ENCODE measurements at regions not wholly inside any gene's neighbourhood (a gene's known extent, or its start where the extent isn't known, plus 50 kb on each side); places are given as distances from the start of the nearest gene placed in this dataset.

GRCh38 chr11:131302836-131303235 is 67.6 kb upstream of the NTM start:
- no peaks in the 10 kb centered on the region for H3K27me3 ChIP-seq (replicated peaks; ENCODE audit: insufficient read depth)
- no peaks in the 10 kb centered on the region for H3K36me3 ChIP-seq
- H3K4me3 ChIP-seq, result no peak overlapping the region
- no peaks in the 10 kb centered on the region for H3K4me1 ChIP-seq (ENCODE audit: control insufficient read depth in 1 of 2, low read depth in 2 of 2)
- H3K27ac ChIP-seq, result no peak overlapping the region
- DNase-seq (ENCODE audit: low spot score) (no peak), ATAC-seq (ENCODE audit: insufficient number of reproducible peaks, low FRiP score, low read depth) (no peak)
- no peak for TF ChIP-seq CTCF (IDR thresholded peaks at IDR 0.05)
- no peaks in the 10 kb centered on the region for H3K9me3 ChIP-seq

GRCh38 chr11:131303611-131304119 is 66.8 kb upstream of the NTM start:
- Histone ChIP-seq H3K27ac (no peak overlapping the region), H3K4me3 (no peak overlapping the region), H3K4me1 (ENCODE audit: control insufficient read depth in 1 of 2, low read depth in 2 of 2) (no peaks in the 10 kb centered on the region), H3K9me3 (no peaks in the 10 kb centered on the region), H3K36me3 (no peaks in the 10 kb centered on the region), H3K27me3 (replicated peaks; ENCODE audit: insufficient read depth) (no peaks in the 10 kb centered on the region)
- no peak for DNase-seq (ENCODE audit: low spot score)
- ATAC-seq (ENCODE audit: insufficient number of reproducible peaks, low FRiP score, low read depth), result no peak
- TF ChIP-seq CTCF (IDR thresholded peaks at IDR 0.05), result no peak

- TF ChIP-seq CTCF (IDR thresholded peaks at IDR 0.05), result no peak
- H3K4me3 ChIP-seq, result no peak overlapping the region
- no peaks in the 10 kb centered on the region for H3K27me3 ChIP-seq (replicated peaks; ENCODE audit: insufficient read depth)
- H3K36me3 ChIP-seq, result no peaks in the 10 kb centered on the region
- no peaks in the 10 kb centered on the region for H3K4me1 ChIP-seq (ENCODE audit: control insufficient read depth in 1 of 2, low read depth in 2 of 2)
- H3K27ac ChIP-seq, result no peak overlapping the region
- H3K9me3 ChIP-seq, result no peaks in the 10 kb centered on the region
- DNase-seq (ENCODE audit: low spot score) (no peak), ATAC-seq (ENCODE audit: insufficient number of reproducible peaks, low FRiP score, low read depth) (no peak)
These were observed 65.4 kb upstream of the NTM start for GRCh38 chr11:131305005-131305404.

- Histone ChIP-seq H3K9me3 (no peaks in the 10 kb centered on the region), H3K4me1 (ENCODE audit: control insufficient read depth in 1 of 2, low read depth in 2 of 2) (no peaks in the 10 kb centered on the region), H3K27me3 (replicated peaks; ENCODE audit: insufficient read depth) (no peaks in the 10 kb centered on the region), H3K36me3 (no peaks in the 10 kb centered on the region), H3K27ac (no peak overlapping the region), H3K4me3 (no peak overlapping the region)
- DNase-seq (ENCODE audit: low spot score) (no peak), ATAC-seq (ENCODE audit: insufficient number of reproducible peaks, low FRiP score, low read depth) (no peak)
- no peak for TF ChIP-seq CTCF (IDR thresholded peaks at IDR 0.05)
These were observed 62.9 kb upstream of the NTM start for GRCh38 chr11:131307506-131307905.

GRCh38 chr11:131309776-131310175 is 60.6 kb upstream of the NTM start:
- no peak overlapping the region for H3K27ac ChIP-seq
- no peaks in the 10 kb centered on the region for H3K9me3 ChIP-seq
- ATAC-seq (ENCODE audit: insufficient number of reproducible peaks, low FRiP score, low read depth), result no peak
- TF ChIP-seq CTCF (IDR thresholded peaks at IDR 0.05), result no peak
- no peaks in the 10 kb centered on the region for H3K36me3 ChIP-seq
- H3K27me3 ChIP-seq (replicated peaks; ENCODE audit: insufficient read depth), result no peaks in the 10 kb centered on the region
- H3K4me1 ChIP-seq (ENCODE audit: control insufficient read depth in 1 of 2, low read depth in 2 of 2), result no peaks in the 10 kb centered on the region
- H3K4me3 ChIP-seq, result no peak overlapping the region
- no peak for DNase-seq (ENCODE audit: low spot score)
